BJ (cell line): ENCODE measurements at regions not wholly inside any gene's neighbourhood (a gene's known extent, or its start where the extent isn't known, plus 50 kb on each side); places are given as distances from the start of the nearest gene placed in this dataset.

ENCODE experiments used
- CTCF ChIA-PET: fragments of 350-600 bp; formaldehyde crosslinking; extraction: SDS; loops from one replicate; lab custom pipeline; 2021; ENCODE audit warnings: antibody characterized with exemption, inconsistent platforms; lab: Yijun Ruan, JAX
- POLR2A ChIA-PET: fragments of 300-600 bp; sonication (Branson Sonifier 250); formaldehyde crosslinking; extraction: SDS; loops from one replicate; lab custom pipeline; 2021; ENCODE audit warnings: antibody characterized with exemption; lab: Charles Lee
- DNase-seq: peaks from one replicate; pipeline ENCODE4 v3.0.0-alpha.2; 2011; ENCODE audit warnings: low read depth
- H3K27me3 ChIP-seq: 2 replicates; pipeline ENCODE4 v1.6.0; 2011; ENCODE audit warnings: low read length; ENCODE audit not compliant: control insufficient read depth, insufficient read depth
- H3K36me3 ChIP-seq: 2 replicates; pipeline ENCODE4 v1.5.1; 2011; ENCODE audit warnings: low read length; ENCODE audit not compliant: control insufficient read depth, insufficient read depth
- H3K4me3 ChIP-seq: 2 replicates; pipeline ENCODE4 v1.5.1; 2011; ENCODE audit warnings: low read depth, mild to moderate bottlenecking, control low read depth, low read length
- TF ChIP-seq, protein P1 (sequence below): IDR thresholded peaks from 2 replicates; pipeline ENCODE4 v1.5.1; 2011; ENCODE audit warnings: low read depth, mild to moderate bottlenecking, control low read depth, inconsistent platforms, low read length, moderate library complexity; ENCODE audit not compliant: insufficient read depth

DNA sequence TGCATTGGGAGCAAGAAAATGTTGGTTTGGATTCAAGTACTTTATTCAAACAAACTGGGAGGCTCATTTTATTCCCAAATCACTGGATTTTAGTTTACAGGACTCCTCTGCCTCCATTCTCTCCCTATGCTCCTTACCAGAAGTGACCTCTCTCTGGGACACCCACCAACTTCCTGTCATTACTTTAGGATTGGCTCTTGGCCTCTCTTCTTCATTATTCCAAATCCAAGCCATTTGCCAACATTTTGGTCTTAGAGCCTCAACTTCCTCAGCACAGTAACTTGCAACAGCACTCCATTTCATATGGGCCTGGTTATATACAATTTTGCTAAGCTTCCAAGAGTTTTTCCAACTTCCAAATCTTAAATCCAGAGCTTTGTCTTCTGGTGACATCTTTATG lies 432.1 kb downstream of the NR2F2 start:
- POLR2A ChIA-PET: no interaction called here

DNA sequence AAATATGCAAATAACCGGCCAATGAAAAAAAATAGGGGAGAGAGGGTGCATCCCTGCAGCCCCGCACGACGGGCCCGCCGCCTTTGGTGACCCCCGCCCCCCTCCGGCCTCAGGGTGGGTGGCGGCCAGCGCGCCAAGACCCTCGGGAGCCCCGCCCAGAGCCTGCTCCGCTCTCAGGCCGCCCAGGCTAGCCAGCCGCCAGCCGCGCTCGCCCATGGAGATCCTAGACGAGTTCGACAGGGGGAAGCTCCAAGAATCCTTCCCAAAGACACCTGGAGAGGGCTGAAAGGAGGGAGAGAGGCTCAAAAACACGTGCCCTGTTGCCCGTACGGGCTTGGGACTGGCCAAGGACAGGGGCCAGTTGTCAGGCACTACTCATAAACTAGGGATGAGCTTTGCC lies 434.0 kb downstream of the NR2F2 start:
- ChIA-PET POLR2A (no interaction called here), CTCF (no interaction called here)
- H3K4me3 ChIP-seq: no peak overlapping the region
- no peaks in the 10 kb centered on the region for H3K36me3 ChIP-seq
- H3K27me3 ChIP-seq: no peaks in the 10 kb centered on the region
- TF ChIP-seq, protein P1, sequence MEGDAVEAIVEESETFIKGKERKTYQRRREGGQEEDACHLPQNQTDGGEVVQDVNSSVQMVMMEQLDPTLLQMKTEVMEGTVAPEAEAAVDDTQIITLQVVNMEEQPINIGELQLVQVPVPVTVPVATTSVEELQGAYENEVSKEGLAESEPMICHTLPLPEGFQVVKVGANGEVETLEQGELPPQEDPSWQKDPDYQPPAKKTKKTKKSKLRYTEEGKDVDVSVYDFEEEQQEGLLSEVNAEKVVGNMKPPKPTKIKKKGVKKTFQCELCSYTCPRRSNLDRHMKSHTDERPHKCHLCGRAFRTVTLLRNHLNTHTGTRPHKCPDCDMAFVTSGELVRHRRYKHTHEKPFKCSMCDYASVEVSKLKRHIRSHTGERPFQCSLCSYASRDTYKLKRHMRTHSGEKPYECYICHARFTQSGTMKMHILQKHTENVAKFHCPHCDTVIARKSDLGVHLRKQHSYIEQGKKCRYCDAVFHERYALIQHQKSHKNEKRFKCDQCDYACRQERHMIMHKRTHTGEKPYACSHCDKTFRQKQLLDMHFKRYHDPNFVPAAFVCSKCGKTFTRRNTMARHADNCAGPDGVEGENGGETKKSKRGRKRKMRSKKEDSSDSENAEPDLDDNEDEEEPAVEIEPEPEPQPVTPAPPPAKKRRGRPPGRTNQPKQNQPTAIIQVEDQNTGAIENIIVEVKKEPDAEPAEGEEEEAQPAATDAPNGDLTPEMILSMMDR: no peak
- DNase-seq: no peak

More for the DNA sequence above, 432.1 kb downstream of the NR2F2 start:
- no peak for DNase-seq
- TF ChIP-seq, protein P1: no peak
- no peaks in the 10 kb centered on the region for H3K27me3 ChIP-seq
- CTCF ChIA-PET: no interaction called here
- no peak overlapping the region for H3K4me3 ChIP-seq
- H3K36me3 ChIP-seq: no peaks in the 10 kb centered on the region

DNA sequence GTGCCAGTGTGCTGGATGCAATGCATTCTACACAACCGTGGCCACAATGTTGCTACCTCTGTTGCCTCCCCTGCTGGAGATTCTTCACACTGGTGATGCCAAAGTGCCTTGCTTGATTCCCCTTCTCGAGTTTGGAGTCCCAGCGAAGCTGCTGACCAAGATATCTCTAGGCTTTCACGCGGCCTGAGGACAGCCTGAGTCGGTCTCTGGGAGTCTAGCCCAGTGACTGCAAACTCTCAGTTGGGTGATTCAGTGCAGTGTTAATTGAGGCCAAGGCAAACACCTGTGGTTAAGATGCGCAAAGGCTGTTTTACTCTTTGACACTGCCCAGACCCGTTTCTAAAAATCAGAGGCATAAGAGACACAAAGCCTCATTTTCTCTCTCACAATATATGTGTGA lies 434.4 kb downstream of the NR2F2 start:
- no peaks in the 10 kb centered on the region for H3K27me3 ChIP-seq
- H3K36me3 ChIP-seq: no peaks in the 10 kb centered on the region
- no peak for DNase-seq
- ChIA-PET POLR2A (no interaction called here), CTCF (no interaction called here)
- H3K4me3 ChIP-seq: no peak overlapping the region
- TF ChIP-seq, protein P1: no peak

DNA sequence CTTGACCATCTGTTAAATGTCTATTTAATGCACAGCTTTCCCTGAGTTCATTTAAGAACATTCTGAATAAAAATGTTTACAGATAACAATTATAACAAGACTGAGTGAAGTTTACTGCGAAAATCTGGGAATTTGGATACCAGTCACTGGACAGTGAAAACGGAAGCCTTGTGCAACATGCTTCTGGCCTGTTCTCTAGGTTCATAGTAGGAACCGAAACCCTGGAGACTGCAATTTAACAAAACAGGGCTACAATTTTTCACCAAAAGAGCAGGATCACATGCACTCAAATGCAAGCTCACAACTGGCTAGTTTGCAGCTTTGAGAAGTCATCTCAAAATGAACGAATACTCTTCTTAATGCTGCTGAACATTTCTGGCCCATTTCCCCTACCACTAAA lies 435.9 kb downstream of the NR2F2 start:
- no peaks in the 10 kb centered on the region for H3K36me3 ChIP-seq
- H3K4me3 ChIP-seq: no peak overlapping the region
- no peaks in the 10 kb centered on the region for H3K27me3 ChIP-seq
- no peak for DNase-seq
- POLR2A ChIA-PET: no interaction called here
- CTCF ChIA-PET: no interaction called here
- TF ChIP-seq, protein P1: no peak

DNA sequence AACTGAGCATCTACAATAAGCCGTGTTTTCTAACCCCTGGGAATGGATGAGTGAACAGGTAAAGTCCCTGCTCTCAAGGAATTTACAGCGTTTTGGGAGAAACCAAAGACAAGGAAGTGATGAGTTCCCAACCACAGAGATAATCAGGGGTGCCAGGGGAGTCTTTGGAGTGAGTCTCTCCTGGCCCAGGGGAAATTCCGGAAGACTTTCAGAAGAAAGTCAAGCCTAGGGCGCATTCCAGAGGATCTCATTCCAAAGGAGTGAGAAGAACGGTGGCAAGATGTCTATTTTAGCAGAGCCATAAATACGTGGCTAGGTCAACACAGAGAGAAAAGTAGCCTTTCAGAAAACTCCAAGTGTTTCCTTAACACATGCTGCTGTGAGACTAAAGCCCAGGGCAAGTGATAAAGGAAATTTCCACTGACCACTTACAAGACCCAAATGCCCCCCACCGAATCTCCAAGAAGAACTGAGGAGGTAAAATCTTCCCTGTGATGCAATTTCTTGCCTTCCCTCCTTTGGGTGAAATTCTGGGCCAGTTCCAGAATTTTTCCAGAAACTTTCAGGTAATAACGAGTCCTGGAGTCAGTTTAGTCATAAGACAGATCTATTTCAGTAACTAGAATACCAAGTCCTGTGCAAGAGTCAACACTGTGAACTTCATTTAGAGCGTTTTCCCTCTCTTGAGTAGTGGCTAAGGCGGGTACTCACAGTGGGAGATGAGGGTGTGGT lies 437.4 kb downstream of the NR2F2 start:
- TF ChIP-seq, protein P1: no peak
- POLR2A ChIA-PET: no interaction called here
- CTCF ChIA-PET: no interaction called here
- Histone ChIP-seq H3K27me3 (no peaks in the 10 kb centered on the region), H3K4me3 (no peak overlapping the region), H3K36me3 (no peaks in the 10 kb centered on the region)
- DNase-seq: no peak
